ENCODE measurements at regions not wholly inside any gene's neighbourhood (a gene's known extent, or its start where the extent isn't known, plus 50 kb on each side); places are given as distances from the start of the nearest gene placed in this dataset.

- H4K8ac ChIP-seq (ENCODE audit: low read depth, low read length), result no peak overlapping the region
- H3K4me1 ChIP-seq (ENCODE audit: control insufficient read depth in 2 of 2, insufficient read depth in 1 of 2, low read depth in 1 of 2, low read length in 2 of 2), result no peaks in the 10 kb centered on the region
- H3K18ac ChIP-seq (ENCODE audit: low read length), result peak overlapping the region; percentile 48
- H3K9me3 ChIP-seq (replicated peaks in 1 of 2; ENCODE audit: control insufficient read depth in 2 of 2, insufficient read depth in 1 of 2, low read depth in 1 of 2, low read length in 2 of 2), result peaks cover 0 to 9% of the 10 kb centered on the region in 2 donors
- no peak overlapping the region for H3K14ac ChIP-seq (ENCODE audit: low read length)
- H3K36me3 ChIP-seq (replicated peaks in 1 of 2; ENCODE audit: control insufficient read depth in 2 of 2, insufficient read depth in 2 of 2, low read length in 2 of 2), result no peaks in the 10 kb centered on the region
- no peak overlapping the region for H4K91ac ChIP-seq (ENCODE audit: low read depth, low read length, poor library complexity)
- no peak overlapping the region for H3K4ac ChIP-seq (ENCODE audit: low read length)
- WGBS, 2 donors (ENCODE audit: extremely low coverage in 2 of 2, insufficient read length in 2 of 2, insufficient replicate concordance in 1 of 2), result no CpG with 5 or more reads among the region's 41 CpGs
- no peak overlapping the region for H2AK5ac ChIP-seq (ENCODE audit: low read depth, low read length)
- H3K27me3 ChIP-seq (ENCODE audit: control insufficient read depth in 3 of 3, insufficient read depth in 3 of 3, low read depth in 1 of 3, low read length in 3 of 3), result no peaks in the 10 kb centered on the region
- no peak overlapping the region for H2BK120ac ChIP-seq (ENCODE audit: low read depth, low read length)
- H3K4me3 ChIP-seq (ENCODE audit: low read length in 2 of 2), result no peak overlapping the region
- no peak for DNase-seq (ENCODE audit: low spot score)
- no peak overlapping the region for H2BK5ac ChIP-seq (ENCODE audit: low read length)
- H2BK15ac ChIP-seq (ENCODE audit: low read length), result no peak overlapping the region
- H3K23ac ChIP-seq (ENCODE audit: low read depth, low read length, poor library complexity), result no peak overlapping the region
- peaks cover 2% of the 10 kb centered on the region for H3K79me1 ChIP-seq (ENCODE audit: low read depth, low read length)
- H3K9ac ChIP-seq (ENCODE audit: low read depth, low read length, poor library complexity), result no peak overlapping the region
- H3K4me2 ChIP-seq (ENCODE audit: insufficient read depth, low read length, poor library complexity, severe bottlenecking), result no peak overlapping the region
- no peak overlapping the region for H2BK12ac ChIP-seq (ENCODE audit: low read length)
- H2AFZ ChIP-seq (ENCODE audit: low read length), result no peak overlapping the region
- no peak overlapping the region for H3K27ac ChIP-seq (replicated peaks; ENCODE audit: low read length)
Measured at GRCh38 chr2:52572469-52572894, 1195.1 kb upstream of the CHAC2 start.

DNA sequence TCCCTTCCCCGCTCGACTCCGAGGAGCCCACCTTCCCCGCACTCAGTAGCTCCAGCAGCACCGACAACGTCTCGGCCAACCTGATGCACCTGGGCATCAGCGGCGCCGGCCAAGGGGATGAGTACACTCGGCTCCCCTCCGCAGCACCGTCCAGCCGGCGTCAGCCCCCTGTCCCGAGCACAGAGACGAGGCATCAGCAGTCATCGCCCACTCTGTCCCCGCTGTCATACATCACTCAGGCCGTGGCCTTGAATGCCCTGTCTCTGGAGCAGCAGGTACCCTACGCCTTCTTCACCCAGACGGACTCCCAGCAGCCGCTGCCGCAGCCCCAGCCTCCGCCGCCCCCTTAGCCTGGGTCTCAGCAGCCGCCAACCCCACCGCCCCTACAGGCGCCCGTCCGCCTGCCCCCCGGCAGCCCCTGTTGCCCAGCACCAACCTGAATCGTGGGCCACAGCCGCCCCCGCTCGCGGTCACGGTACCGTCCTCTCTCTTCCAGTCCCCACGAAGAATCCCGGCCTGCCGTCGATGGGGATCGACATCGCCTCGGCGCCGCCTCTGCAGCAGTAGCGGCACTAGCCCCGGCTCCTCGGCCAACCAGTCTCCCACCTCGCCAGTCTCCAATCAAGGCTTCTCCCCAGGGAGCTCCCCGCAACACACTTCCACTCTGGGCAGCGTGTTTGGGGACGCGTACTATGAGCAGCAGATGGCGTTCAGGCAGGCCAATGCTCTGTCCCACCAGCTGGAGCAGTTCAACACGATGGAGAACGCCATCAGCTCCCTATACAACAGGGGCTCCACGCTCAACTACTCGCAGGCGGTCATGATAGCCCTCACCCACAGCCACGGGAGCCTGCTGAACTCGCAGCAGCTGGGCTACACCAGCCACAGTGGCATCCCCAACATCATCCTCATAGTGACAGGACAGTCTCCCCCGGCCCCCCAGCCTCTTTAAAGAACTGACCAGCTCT is 1195.9 kb upstream of the CHAC2 start:
- no CpG with 5 or more reads among the region's 65 CpGs for WGBS, 2 donors (ENCODE audit: extremely low coverage in 2 of 2, insufficient read length in 2 of 2, insufficient replicate concordance in 1 of 2)

DNA sequence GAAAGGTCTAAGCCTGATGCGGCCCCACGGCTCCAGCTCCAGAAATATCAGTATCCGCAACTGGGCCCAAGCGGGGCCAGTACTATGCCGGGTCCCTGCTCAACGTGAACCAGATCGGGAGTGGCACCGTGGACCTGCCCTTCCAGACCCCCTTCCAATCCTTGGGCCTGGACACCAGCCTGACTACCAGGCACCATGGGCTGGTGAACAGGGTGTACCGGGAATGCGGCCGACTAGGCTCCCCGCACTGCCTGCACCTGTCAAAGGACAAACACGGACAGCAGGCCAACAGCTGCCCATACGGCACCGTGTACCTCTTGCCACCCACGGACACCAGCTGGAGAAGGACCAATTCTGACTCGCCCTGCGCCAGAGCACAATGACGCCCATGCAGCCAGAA is 1196.9 kb upstream of the CHAC2 start:
- Histone ChIP-seq H3K4ac (ENCODE audit: low read length) (no peak overlapping the region), H2AK5ac (ENCODE audit: low read depth, low read length) (no peak overlapping the region), H3K4me2 (ENCODE audit: insufficient read depth, low read length, poor library complexity, severe bottlenecking) (no peak overlapping the region), H3K27me3 (ENCODE audit: control insufficient read depth in 3 of 3, insufficient read depth in 3 of 3, low read depth in 1 of 3, low read length in 3 of 3) (no peaks in the 10 kb centered on the region), H3K36me3 (replicated peaks in 1 of 2; ENCODE audit: control insufficient read depth in 2 of 2, insufficient read depth in 2 of 2, low read length in 2 of 2) (no peaks in the 10 kb centered on the region), H3K79me1 (ENCODE audit: low read depth, low read length) (peaks cover 2% of the 10 kb centered on the region), H2BK15ac (ENCODE audit: low read length) (no peak overlapping the region), H3K23ac (ENCODE audit: low read depth, low read length, poor library complexity) (no peak overlapping the region), H3K9ac (ENCODE audit: low read depth, low read length, poor library complexity) (no peak overlapping the region), H3K9me3 (replicated peaks in 1 of 2; ENCODE audit: control insufficient read depth in 2 of 2, insufficient read depth in 1 of 2, low read depth in 1 of 2, low read length in 2 of 2) (peaks cover 0 to 9% of the 10 kb centered on the region in 2 donors), H2BK12ac (ENCODE audit: low read length) (no peak overlapping the region), H2BK5ac (ENCODE audit: low read length) (no peak overlapping the region), H2BK120ac (ENCODE audit: low read depth, low read length) (no peak overlapping the region), H2AFZ (ENCODE audit: low read length) (no peak overlapping the region), H3K14ac (ENCODE audit: low read length) (no peak overlapping the region), H4K91ac (ENCODE audit: low read depth, low read length, poor library complexity) (no peak overlapping the region), H3K4me1 (ENCODE audit: control insufficient read depth in 2 of 2, insufficient read depth in 1 of 2, low read depth in 1 of 2, low read length in 2 of 2) (no peaks in the 10 kb centered on the region), H3K18ac (ENCODE audit: low read length) (peak overlapping the region; percentile 76), H3K27ac (replicated peaks; ENCODE audit: low read length) (no peak overlapping the region), H3K4me3 (ENCODE audit: low read length in 2 of 2) (no peak overlapping the region), H4K8ac (ENCODE audit: low read depth, low read length) (no peak overlapping the region)
- WGBS, 2 donors (ENCODE audit: extremely low coverage in 2 of 2, insufficient read length in 2 of 2, insufficient replicate concordance in 1 of 2), result no CpG with 5 or more reads among the region's 19 CpGs
- no peak for DNase-seq (ENCODE audit: low spot score)

More for the DNA sequence above, 1195.9 kb upstream of the CHAC2 start:
- no peak overlapping the region for H4K8ac ChIP-seq (ENCODE audit: low read depth, low read length)
- peak overlapping the region in 1 of 2 donors; percentile 13 for H3K4me3 ChIP-seq (ENCODE audit: low read length in 2 of 2)
- peak overlapping the region; percentile 67 for H2BK15ac ChIP-seq (ENCODE audit: low read length)
- no peak overlapping the region for H3K23ac ChIP-seq (ENCODE audit: low read depth, low read length, poor library complexity)
- H4K91ac ChIP-seq (ENCODE audit: low read depth, low read length, poor library complexity), result peak overlapping the region; percentile 53
- H2AK5ac ChIP-seq (ENCODE audit: low read depth, low read length), result no peak overlapping the region
- peak overlapping the region; percentile 56 for H3K14ac ChIP-seq (ENCODE audit: low read length)
- H3K27me3 ChIP-seq (ENCODE audit: control insufficient read depth in 3 of 3, insufficient read depth in 3 of 3, low read depth in 1 of 3, low read length in 3 of 3), result no peaks in the 10 kb centered on the region
- no peak overlapping the region for H3K9ac ChIP-seq (ENCODE audit: low read depth, low read length, poor library complexity)
- H3K9me3 ChIP-seq (replicated peaks in 1 of 2; ENCODE audit: control insufficient read depth in 2 of 2, insufficient read depth in 1 of 2, low read depth in 1 of 2, low read length in 2 of 2), result peaks cover 0 to 9% of the 10 kb centered on the region in 2 donors
- H2BK5ac ChIP-seq (ENCODE audit: low read length), result no peak overlapping the region
- no peak for DNase-seq (ENCODE audit: low spot score)
- peak overlapping the region; percentile 76 for H3K4ac ChIP-seq (ENCODE audit: low read length)
- no peak overlapping the region for H3K27ac ChIP-seq (replicated peaks; ENCODE audit: low read length)
- no peak overlapping the region for H2BK120ac ChIP-seq (ENCODE audit: low read depth, low read length)
- no peak overlapping the region for H2AFZ ChIP-seq (ENCODE audit: low read length)
- H3K4me1 ChIP-seq (ENCODE audit: control insufficient read depth in 2 of 2, insufficient read depth in 1 of 2, low read depth in 1 of 2, low read length in 2 of 2), result no peaks in the 10 kb centered on the region
- peak overlapping the region; percentile 90 for H2BK12ac ChIP-seq (ENCODE audit: low read length)
- H3K18ac ChIP-seq (ENCODE audit: low read length), result no peak overlapping the region
- no peaks in the 10 kb centered on the region for H3K36me3 ChIP-seq (replicated peaks in 1 of 2; ENCODE audit: control insufficient read depth in 2 of 2, insufficient read depth in 2 of 2, low read length in 2 of 2)
- peaks cover 2% of the 10 kb centered on the region for H3K79me1 ChIP-seq (ENCODE audit: low read depth, low read length)
- H3K4me2 ChIP-seq (ENCODE audit: insufficient read depth, low read length, poor library complexity, severe bottlenecking), result no peak overlapping the region

DNA sequence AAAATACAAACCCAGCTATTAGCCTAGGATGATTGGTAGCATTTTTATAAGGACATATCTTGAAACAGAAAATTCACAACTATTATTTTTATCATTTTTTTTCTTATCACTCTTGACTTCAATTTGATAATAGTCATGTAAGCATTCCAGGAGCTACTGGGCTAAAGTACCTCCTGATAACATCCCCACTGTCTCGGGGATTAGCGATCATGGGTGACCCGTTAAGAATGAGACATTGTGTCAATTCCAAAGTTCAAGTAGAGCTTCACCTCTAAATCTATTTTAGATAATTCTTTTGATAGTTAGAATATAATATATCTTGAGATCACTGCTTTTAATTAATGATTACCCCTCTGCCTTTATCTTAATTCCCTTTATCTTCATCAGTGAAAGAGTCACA is 1204.5 kb upstream of the CHAC2 start:
- DNase-seq (ENCODE audit: low spot score), result no peak
- no peaks in the 10 kb centered on the region for H3K79me1 ChIP-seq (ENCODE audit: low read depth, low read length)
- H3K4ac ChIP-seq (ENCODE audit: low read length), result no peak overlapping the region
- H3K9ac ChIP-seq (ENCODE audit: low read depth, low read length, poor library complexity), result no peak overlapping the region
- H2BK12ac ChIP-seq (ENCODE audit: low read length), result no peak overlapping the region
- no peak overlapping the region for H2AFZ ChIP-seq (ENCODE audit: low read length)
- no peak overlapping the region for H2BK120ac ChIP-seq (ENCODE audit: low read depth, low read length)
- H2BK15ac ChIP-seq (ENCODE audit: low read length), result no peak overlapping the region
- no peak overlapping the region for H2BK5ac ChIP-seq (ENCODE audit: low read length)
- no peak overlapping the region for H3K27ac ChIP-seq (replicated peaks; ENCODE audit: low read length)
- H3K36me3 ChIP-seq (replicated peaks in 1 of 2; ENCODE audit: control insufficient read depth in 2 of 2, insufficient read depth in 2 of 2, low read length in 2 of 2), result no peaks in the 10 kb centered on the region
- no peaks in the 10 kb centered on the region for H3K4me1 ChIP-seq (ENCODE audit: control insufficient read depth in 2 of 2, insufficient read depth in 1 of 2, low read depth in 1 of 2, low read length in 2 of 2)
- no peaks in the 10 kb centered on the region for H3K27me3 ChIP-seq (ENCODE audit: control insufficient read depth in 3 of 3, insufficient read depth in 3 of 3, low read depth in 1 of 3, low read length in 3 of 3)
- WGBS, 2 donors (ENCODE audit: extremely low coverage in 2 of 2, insufficient read length in 2 of 2, insufficient replicate concordance in 1 of 2), result no CpG with 5 or more reads among the region's 3 CpGs
- no peak overlapping the region for H3K4me3 ChIP-seq (ENCODE audit: low read length in 2 of 2)
- H3K23ac ChIP-seq (ENCODE audit: low read depth, low read length, poor library complexity), result no peak overlapping the region
- no peak overlapping the region for H3K4me2 ChIP-seq (ENCODE audit: insufficient read depth, low read length, poor library complexity, severe bottlenecking)
- H4K91ac ChIP-seq (ENCODE audit: low read depth, low read length, poor library complexity), result no peak overlapping the region
- H2AK5ac ChIP-seq (ENCODE audit: low read depth, low read length), result no peak overlapping the region
- no peak overlapping the region for H3K14ac ChIP-seq (ENCODE audit: low read length)
- no peak overlapping the region for H3K18ac ChIP-seq (ENCODE audit: low read length)
- no peaks in the 10 kb centered on the region for H3K9me3 ChIP-seq (replicated peaks in 1 of 2; ENCODE audit: control insufficient read depth in 2 of 2, insufficient read depth in 1 of 2, low read depth in 1 of 2, low read length in 2 of 2)
- H4K8ac ChIP-seq (ENCODE audit: low read depth, low read length), result no peak overlapping the region

Measured in neuronal stem cell (in vitro differentiated cells).